K562 (cell line): ENCODE measurements at regions not wholly inside any gene's neighbourhood (a gene's known extent, or its start where the extent isn't known, plus 50 kb on each side); places are given as distances from the start of the nearest gene placed in this dataset.

Experiments
- ATAC-seq: fragments of 200-7000 bp; cut with Tn5 transposase; 3 replicates; pipeline ENCODE4 v1.9.1; 2020; ENCODE audit warnings: moderate library complexity
- BruUV-seq: library from RNA; stranded (reverse); fragments of 400-500 nt; replicated peaks from 2 replicates; lab custom pipeline; 2021; lab: Mats Ljungman, UMichigan
- CTCF ChIA-PET: fragments of 300-600 bp; formaldehyde crosslinking; extraction: SDS; loops from one replicate; lab custom pipeline; 2021; ENCODE audit warnings: low intra/inter-chr PET ratio; lab: Yijun Ruan, JAX
- POLR2A ChIA-PET: fragments of 300-600, 350-650 bp; sonication (Branson Sonifier 250); formaldehyde crosslinking; extraction: SDS; loops from one replicate; lab custom pipeline; 2021; ENCODE audit warnings: antibody characterized with exemption, inconsistent platforms; lab: Yijun Ruan, JAX
- DNase-seq, 4 experiments: peaks; one replicate each; pipeline versions ENCODE4 v3.0.0 to v3.0.0-alpha.2; 2011 to 2018; ENCODE audit warnings: low spot score in 3 of 4, mixed read lengths in 3 of 4; ENCODE audit errors: extremely low read depth in 1 of 4
- FAIRE-seq: peaks from 2 replicates; lab custom pipeline; 2011; peaks lifted over from hg19 to GRCh38; lab: Jason Lieb, UNC
- H2AFZ ChIP-seq: 2 replicates; pipeline ENCODE4 v1.6.0; 2011; ENCODE audit warnings: low read depth, low read length, control low read depth, inconsistent platforms
- H3K27ac ChIP-seq: fragments of 200-600 bp; 3 replicates; pipeline ENCODE4 v1.8.0; 2011; ENCODE audit warnings: low read depth, mild to moderate bottlenecking, control low read depth, inconsistent platforms, low read length, moderate library complexity, mixed read lengths; ENCODE audit errors: extremely low read depth
- H3K27me3 ChIP-seq, 2 experiments: fragments of 300-600 bp in 1 of 2; 2 replicates in 1 of 2; 3 replicates in 1 of 2; pipeline versions ENCODE4 v1.6.0 to v1.8.0; 2011; ENCODE audit warnings: inconsistent platforms in 2 of 2, low read length in 2 of 2, mild to moderate bottlenecking in 1 of 2, mixed read lengths in 1 of 2, moderate library complexity in 1 of 2; ENCODE audit not compliant: control insufficient read depth in 2 of 2, insufficient read depth in 2 of 2
- H3K36me3 ChIP-seq: fragments of 300-600 bp; 3 replicates; pipeline ENCODE4 v1.8.0; 2011; ENCODE audit warnings: mild to moderate bottlenecking, low read length, inconsistent platforms; ENCODE audit not compliant: control insufficient read depth, insufficient read depth
- H3K4me1 ChIP-seq, 2 experiments: fragments of 200-600 bp in 1 of 2; replicated peaks in 1 of 2; 2 replicates in 1 of 2; 3 replicates in 1 of 2; pipeline versions ENCODE4 v1.5.1 to v1.8.0; 2011; ENCODE audit warnings: inconsistent platforms in 2 of 2, low read length in 2 of 2, mild to moderate bottlenecking in 1 of 2, mixed read lengths in 1 of 2, moderate library complexity in 1 of 2; ENCODE audit not compliant: control insufficient read depth in 2 of 2, insufficient read depth in 2 of 2
- H3K4me2 ChIP-seq: 2 replicates; pipeline ENCODE4 v1.6.1; 2011; ENCODE audit warnings: low read length, control low read depth, inconsistent platforms, mixed read lengths; ENCODE audit not compliant: insufficient read depth
- H3K4me3 ChIP-seq: fragments of 200-600 bp; sonication (generic), shearing (Covaris generic); 2 replicates; pipeline ENCODE4 v1.5.1; 2016; ENCODE audit warnings: control low read depth, inconsistent platforms
- H3K79me2 ChIP-seq: fragments of 200-600 bp; 3 replicates; pipeline ENCODE4 v1.8.0; 2011; ENCODE audit warnings: low read length, inconsistent platforms; ENCODE audit not compliant: control insufficient read depth, insufficient read depth
- H3K9ac ChIP-seq, 2 experiments: 2 replicates each; pipeline versions ENCODE4 v1.6.0 to v1.6.1; 2011; ENCODE audit warnings: low read depth in 2 of 2, low read length in 2 of 2, control low read depth in 1 of 2, inconsistent platforms in 1 of 2, mild to moderate bottlenecking in 1 of 2, mixed read lengths in 1 of 2; ENCODE audit not compliant: insufficient read depth in 1 of 2
- H3K9me1 ChIP-seq: one replicate; pipeline ENCODE4 v1.6.0; 2011; ENCODE audit warnings: inconsistent platforms, mild to moderate bottlenecking, low read length, moderate library complexity; ENCODE audit not compliant: control insufficient read depth, insufficient read depth
- H3K9me3 ChIP-seq: replicated peaks from 2 replicates; pipeline ENCODE4 v1.5.1; 2011; ENCODE audit warnings: low read depth, low read length, inconsistent platforms; ENCODE audit not compliant: control insufficient read depth, insufficient read depth
- H4K20me1 ChIP-seq: replicated peaks from 2 replicates; pipeline ENCODE4 v1.6.1; 2011; ENCODE audit warnings: low read length, inconsistent platforms, mixed read lengths; ENCODE audit not compliant: control insufficient read depth, insufficient read depth
- ATF4 ChIP-seq: fragments of 450-650 bp; formaldehyde crosslinking; IDR thresholded peaks from 2 replicates; pipeline ENCODE4 v1.4.0; 2022; ENCODE audit warnings: mild to moderate bottlenecking, moderate library complexity
- CAMTA2 ChIP-seq: fragments of 250-450 bp; sonication (Bioruptor Pico); conservative IDR thresholded peaks from 2 replicates; pipeline ENCODE4 v1.5.1; 2022
- CBX5 ChIP-seq: IDR thresholded peaks from 2 replicates; pipeline ENCODE4 v1.6.1; 2014; ENCODE audit warnings: low read depth, borderline replicate concordance
- CEBPG ChIP-seq, 3 experiments: fragments of 200-800 bp in 1 of 3; sonication (Bioruptor generic) in 1 of 3; sonication (generic) in 1 of 3; formaldehyde crosslinking in 1 of 3; IDR thresholded peaks in 2 of 3; conservative IDR thresholded peaks in 1 of 3; 2 replicates each; pipeline versions ENCODE4 v1.6.1 to v1.8.0; 2016 to 2022; ENCODE audit warnings: missing compliant biosample characterization in 2 of 3, missing genetic modification characterization in 2 of 3, mild to moderate bottlenecking in 1 of 3, missing genetic modification reagents in 1 of 3
- DPF2 ChIP-seq: fragments of 450-650 bp; IDR thresholded peaks from 2 replicates; pipeline ENCODE4 v1.6.1; 2016
- E2F3 ChIP-seq: fragments of 250-450 bp; sonication (Bioruptor Pico); IDR thresholded peaks from 2 replicates; pipeline ENCODE4 v1.4.0; 2020; ENCODE audit warnings: mild to moderate bottlenecking
- HDAC3 ChIP-seq: fragments of 450-650 bp; IDR thresholded peaks from 2 replicates; pipeline ENCODE4 v1.6.1; 2018; ENCODE audit warnings: borderline replicate concordance, mild to moderate bottlenecking, moderate library complexity; ENCODE audit not compliant: partially characterized antibody
- ILF3 ChIP-seq: fragments of 450-650 bp; IDR thresholded peaks from 2 replicates; pipeline ENCODE4 v1.6.1; 2018; ENCODE audit warnings: antibody characterized with exemption, mild to moderate bottlenecking, moderate library complexity, borderline replicate concordance
- MNT ChIP-seq, 2 experiments: fragments of 450-650 bp; conservative IDR thresholded peaks; 2 replicates each; pipeline ENCODE4 v1.6.1; 2017; ENCODE audit warnings: mild to moderate bottlenecking in 2 of 2, moderate library complexity in 2 of 2
- NFE2 ChIP-seq: IDR thresholded peaks from 2 replicates; pipeline ENCODE4 v1.6.1; 2014; ENCODE audit warnings: antibody characterized with exemption, low read depth
- YY1 ChIP-seq, 3 experiments: IDR thresholded peaks; 2 replicates each; pipeline ENCODE4 v1.6.1; 2011; ENCODE audit warnings: low read length in 2 of 3, mild to moderate bottlenecking in 2 of 3, moderate library complexity in 2 of 3, borderline replicate concordance in 1 of 3, control low read depth in 1 of 3, low read depth in 1 of 3; ENCODE audit not compliant: insufficient read depth in 3 of 3, insufficient replicate concordance in 2 of 3, control insufficient read depth in 1 of 3, insufficient read length in 1 of 3; ENCODE audit errors: extremely low read depth in 1 of 3
- ZFP36 ChIP-seq: fragments of 150-350 bp; IDR thresholded peaks from 2 replicates; pipeline ENCODE4 v1.6.1; 2018; ENCODE audit warnings: low read length, low read depth; ENCODE audit not compliant: partially characterized antibody
- ZFP91 ChIP-seq: sonication (generic); formaldehyde crosslinking; IDR thresholded peaks from 2 replicates; pipeline ENCODE4 v1.8.0; 2022; ENCODE audit warnings: mild to moderate bottlenecking, missing genetic modification reagents
- ZNF174 ChIP-seq: fragments of 250-450 bp; sonication (Bioruptor Pico); IDR thresholded peaks from 2 replicates; pipeline ENCODE4 v1.4.0; 2020; ENCODE audit warnings: mild to moderate bottlenecking
- ZNF780A ChIP-seq: fragments of 250-450 bp; sonication (Bioruptor Pico); IDR thresholded peaks from 2 replicates; pipeline ENCODE4 v1.5.0; 2021; ENCODE audit warnings: mild to moderate bottlenecking
- in situ Hi-C: fragments of 300-500 bp; cut with MboI; formaldehyde crosslinking; loops from 4 replicates; pipeline ENCODE4 v1.15.0; 2018; ENCODE audit warnings: inconsistent platforms, mixed read lengths
- intact Hi-C: fragments of 100-400 bp; cut with micrococcal nuclease; formaldehyde crosslinking; loops from 2 replicates; pipeline ENCODE4 v1.14.2; 2022

GRCh38 chr2:41657226-41657625 is 390.6 kb upstream of the PKDCC start (continued):
- TF ChIP-seq ILF3, result no peak
- no peak for TF ChIP-seq ZFP36
- no peak for TF ChIP-seq DPF2
- TF ChIP-seq CAMTA2 (CRISPR knock-in tag), result no peak
- TF ChIP-seq HDAC3, result no peak
- TF ChIP-seq CEBPG (CRISPR knock-in tag; IDR thresholded peaks at IDR 0.05), result no peak
- no peak for TF ChIP-seq CEBPG (tag; conservative IDR thresholded peaks at IDR 0.05 in 1 of 2, IDR thresholded peaks at IDR 0.05 in 1 of 2)

- no peaks in the 10 kb centered on the region for H3K4me1 ChIP-seq
- DNase-seq (no peak), FAIRE-seq (no peak), ATAC-seq (no peak)
- no peak overlapping the region for H2AFZ ChIP-seq
- no peak overlapping the region for H3K4me3 ChIP-seq
- H3K27ac ChIP-seq, result no peak overlapping the region
- no peaks in the 10 kb centered on the region for H3K27me3 ChIP-seq
- no peaks in the 10 kb centered on the region for H3K9me1 ChIP-seq
- intact Hi-C loops, result no loop called here
- no peak overlapping the region for H3K4me2 ChIP-seq
- H3K9me3 ChIP-seq, result no peaks in the 10 kb centered on the region
- POLR2A ChIA-PET, result no interaction called here
- no peak for TF ChIP-seq ZNF780A (CRISPR knock-in tag)
- TF ChIP-seq E2F3, result no peak
- no peak for TF ChIP-seq YY1 (IDR thresholded peaks at IDR 0.05; ENCODE audit: borderline replicate concordance in 1 of 3, control insufficient read depth in 1 of 3, extremely low read depth in 1 of 3, insufficient read depth in 3 of 3, insufficient read length in 1 of 3, insufficient replicate concordance in 2 of 3, low read depth in 1 of 3, low read length in 2 of 3)
- TF ChIP-seq CBX5, result no peak
- no peak for TF ChIP-seq NFE2
- no peak for TF ChIP-seq MNT (conservative IDR thresholded peaks at IDR 0.05)
- TF ChIP-seq ZNF174, result no peak
- no peak for TF ChIP-seq ATF4 (CRISPR knock-in tag)
- TF ChIP-seq ZFP91 (CRISPR knock-in tag), result no peak
- CTCF ChIA-PET, result no interaction called here
- BruUV-seq, result no TSS peak
- no peaks in the 10 kb centered on the region for H4K20me1 ChIP-seq
- in situ Hi-C loops, result no loop called here
- no peaks in the 10 kb centered on the region for H3K36me3 ChIP-seq
- no peak overlapping the region for H3K9ac ChIP-seq
- no peaks in the 10 kb centered on the region for H3K79me2 ChIP-seq
Observed at GRCh38 chr2:41659758-41660157, 388.1 kb upstream of the PKDCC start.
